SK-N-SH (cell line): ENCODE measurements at regions not wholly inside any gene's neighbourhood (a gene's known extent, or its start where the extent isn't known, plus 50 kb on each side); places are given as distances from the start of the nearest gene placed in this dataset.
A peak's percentile ranks its signal among the peaks of the same experiment; 100 is the strongest.

Source experiments
- CTCF ChIA-PET: fragments of 300-600, 350-600 bp; formaldehyde crosslinking; extraction: SDS; loops from one replicate; lab custom pipeline; 2021; lab: Yijun Ruan, JAX
- POLR2A ChIA-PET: fragments of 350-600 bp; sonication (Branson Sonifier 250); formaldehyde crosslinking; extraction: SDS; loops from one replicate; lab custom pipeline; 2020; ENCODE audit warnings: antibody characterized with exemption, inconsistent platforms; lab: Yijun Ruan, JAX
- DNase-seq: peaks from one replicate; pipeline ENCODE4 v3.0.0; 2012
- H2AFZ ChIP-seq: fragments of 200-600 bp; sonication (generic); 2 replicates; pipeline ENCODE4 v1.8.1; 2016; ENCODE audit warnings: antibody characterized with exemption, mild to moderate bottlenecking, low read depth
- H3F3A ChIP-seq: fragments of 200-600 bp; sonication (generic); replicated peaks from 2 replicates; pipeline ENCODE3; 2016; ENCODE audit warnings: antibody characterized with exemption, mild to moderate bottlenecking; ENCODE audit not compliant: insufficient read depth
- H3K27ac ChIP-seq, 2 experiments: fragments of 200-500 bp in 1 of 2; fragments of 200-600 bp in 1 of 2; sonication (Bioruptor generic) in 1 of 2; sonication (generic), shearing (Covaris generic) in 1 of 2; 2 replicates each; pipeline versions ENCODE4 v1.5.1 to v1.6.1; 2014 to 2016; ENCODE audit warnings: low read depth in 2 of 2, inconsistent platforms in 1 of 2, low read length in 1 of 2, mild to moderate bottlenecking in 1 of 2, mixed read lengths in 1 of 2
- H3K27me3 ChIP-seq: fragments of 200-600 bp; sonication (generic), shearing (Covaris generic); 2 replicates; pipeline ENCODE4 v1.6.1; 2016; ENCODE audit warnings: mixed run types; ENCODE audit not compliant: insufficient read depth
- H3K36me3 ChIP-seq, 2 experiments: fragments of 200-500 bp in 1 of 2; fragments of 200-600 bp in 1 of 2; sonication (Bioruptor generic) in 1 of 2; sonication (generic) in 1 of 2; replicated peaks in 1 of 2; 2 replicates each; pipeline versions ENCODE3 to v1.5.1; 2014 to 2016; ENCODE audit warnings: low read length in 1 of 2, mild to moderate bottlenecking in 1 of 2; ENCODE audit not compliant: insufficient read depth in 2 of 2, control insufficient read depth in 1 of 2
- H3K4me1 ChIP-seq, 2 experiments: fragments of 200-500 bp in 1 of 2; fragments of 200-600 bp in 1 of 2; sonication (Bioruptor generic) in 1 of 2; sonication (generic), shearing (Covaris generic) in 1 of 2; 2 replicates each; pipeline versions ENCODE4 v1.5.1 to v1.6.1; 2014 to 2016; ENCODE audit warnings: low read depth in 1 of 2, low read length in 1 of 2, mixed run types in 1 of 2; ENCODE audit not compliant: insufficient read depth in 2 of 2, control insufficient read depth in 1 of 2
- H3K4me2 ChIP-seq: fragments of 200-600 bp; sonication (generic), shearing (Covaris generic); 2 replicates; pipeline ENCODE4 v1.6.1; 2017; ENCODE audit warnings: mixed run types
- H3K4me3 ChIP-seq, 2 experiments: fragments of 200-500 bp in 1 of 2; fragments of 200-600 bp in 1 of 2; sonication (Bioruptor generic) in 1 of 2; sonication (generic), shearing (Covaris generic) in 1 of 2; 2 replicates each; pipeline versions ENCODE4 v1.5.1 to v1.8.1; 2014 to 2016; ENCODE audit warnings: low read depth in 2 of 2, inconsistent platforms in 1 of 2, low read length in 1 of 2, mild to moderate bottlenecking in 1 of 2, mixed read lengths in 1 of 2, moderate library complexity in 1 of 2
- H3K79me2 ChIP-seq: fragments of 200-600 bp; sonication (generic); 2 replicates; pipeline ENCODE4 v1.8.1; 2017; ENCODE audit warnings: mild to moderate bottlenecking; ENCODE audit not compliant: insufficient read depth
- H3K9ac ChIP-seq: fragments of 200-600 bp; sonication (generic); 2 replicates; pipeline ENCODE4 v1.6.1; 2017; ENCODE audit warnings: mixed run types
- H3K9me2 ChIP-seq: fragments of 200-600 bp; sonication (generic); 2 replicates; pipeline ENCODE4 v1.6.1; 2017; ENCODE audit warnings: mixed run types
- H3K9me3 ChIP-seq: fragments of 200-600 bp; sonication (generic); 2 replicates; pipeline ENCODE4 v1.6.1; 2017; ENCODE audit warnings: mixed run types, mild to moderate bottlenecking, moderate library complexity
- H4K20me1 ChIP-seq: fragments of 200-600 bp; sonication (generic); 2 replicates; pipeline ENCODE4 v1.6.1; 2017; ENCODE audit warnings: mild to moderate bottlenecking, mixed run types; ENCODE audit not compliant: insufficient read depth
- ELF1 ChIP-seq: IDR thresholded peaks from 2 replicates; pipeline ENCODE4 v1.4.0; 2012
- EP300 ChIP-seq, 2 experiments: IDR thresholded peaks; 2 replicates each; pipeline versions ENCODE4 v1.4.0 to v1.6.1; 2012; ENCODE audit warnings: borderline replicate concordance in 1 of 2, low read depth in 1 of 2, low read length in 1 of 2
- FOXJ3 ChIP-seq: sonication (generic); formaldehyde crosslinking; IDR thresholded peaks from 2 replicates; pipeline ENCODE4 v1.5.1; 2020; ENCODE audit warnings: mild to moderate bottlenecking, missing genetic modification reagents
- IRF3 ChIP-seq: fragments of 150-350 bp; IDR thresholded peaks from 2 replicates; pipeline ENCODE4 v1.6.1; 2016; ENCODE audit warnings: mild to moderate bottlenecking, low read depth, low read length
- JUND ChIP-seq: IDR thresholded peaks from 2 replicates; pipeline ENCODE4 v1.4.0; 2012
- NFIC ChIP-seq: IDR thresholded peaks from 2 replicates; pipeline ENCODE4 v1.4.0; 2012; ENCODE audit warnings: borderline replicate concordance
- RCOR1 ChIP-seq: fragments of 150-350 bp; IDR thresholded peaks from 2 replicates; pipeline ENCODE4 v1.6.1; 2017; ENCODE audit warnings: antibody characterized with exemption, low read length
- TCF12 ChIP-seq: IDR thresholded peaks from 2 replicates; pipeline ENCODE4 v1.4.0; 2012
- USF2 ChIP-seq: fragments of 150-350 bp; IDR thresholded peaks from 2 replicates; pipeline ENCODE4 v1.6.1; 2017; ENCODE audit warnings: antibody characterized with exemption, low read length, low read depth, borderline replicate concordance
- WGBS: methylation state at CpG from one replicate; pipeline ENCODE4 v1.1.6; 2017; ENCODE audit warnings: low lambda C conversion rate; 5-methylcytosine and 5-hydroxymethylcytosine counted together

- Histone ChIP-seq H3K9me2 (no peaks in the 10 kb centered on the region), H3K27ac (peak overlapping the region in 1 of 2 experiments; percentile 67; a peak in 2 of 4 replicates), H4K20me1 (no peaks in the 10 kb centered on the region), H3K4me3 (no peak overlapping the region), H3K4me1 (peaks cover 10 to 26% of the 10 kb centered on the region in 2 experiments; a peak in 2 of 4 replicates), H3K9me3 (no peaks in the 10 kb centered on the region), H3K79me2 (no peaks in the 10 kb centered on the region), H3K36me3 (no peaks in the 10 kb centered on the region), H3K4me2 (no peak overlapping the region), H2AFZ (no peak overlapping the region), H3K9ac (no peak overlapping the region), H3F3A (no peaks in the 10 kb centered on the region), H3K27me3 (no peaks in the 10 kb centered on the region)
- CTCF ChIA-PET, result no interaction called here
- 0 out of 2 replicates have a peak, but pooled peaks have one; percentile 18 for TF ChIP-seq FOXJ3 (CRISPR knock-in tag)
- no peak for TF ChIP-seq IRF3
- no peak for TF ChIP-seq JUND
- 0 out of 2 replicates have a peak, but pooled peaks have one; percentile 50 for TF ChIP-seq RCOR1
- no peak for TF ChIP-seq NFIC
- TF ChIP-seq EP300 (IDR thresholded peaks at IDR 0.05; ENCODE audit: borderline replicate concordance in 1 of 2, low read depth in 1 of 2, low read length in 1 of 2), result peak in 1 of 2 experiments; percentile 55; a peak in 1 of 4 replicates
- TF ChIP-seq ELF1, result no peak
- peak; percentile 43; the same call in 1 of the 2 replicates for TF ChIP-seq TCF12
- 79% methylated on average over 7 of the region's 7 CpGs for WGBS
- POLR2A ChIA-PET, result no interaction called here
- DNase-seq, result no peak
Observed at GRCh38 chr3:177527182-177527581, 329.9 kb upstream of the TBL1XR1 start.

- H3K27me3 ChIP-seq, result no peaks in the 10 kb centered on the region
- H3K79me2 ChIP-seq, result no peaks in the 10 kb centered on the region
- no peak overlapping the region; a peak in 1 of 4 replicates for H3K27ac ChIP-seq
- H3K4me3 ChIP-seq, result no peak overlapping the region
- POLR2A ChIA-PET, result no interaction called here
- no peaks in the 10 kb centered on the region for H3K36me3 ChIP-seq
- no peaks in the 10 kb centered on the region for H4K20me1 ChIP-seq
- CTCF ChIA-PET, result interaction anchor here (1.1 kb wide), 1 partner anchor 20 kb away, joined by 3 read pairs; no protein-coding TSS in a partner anchor
- H3K4me1 ChIP-seq, result peaks cover 10 to 17% of the 10 kb centered on the region in 2 experiments; a peak in 2 of 4 replicates
- no peaks in the 10 kb centered on the region for H3K9me3 ChIP-seq
- no peaks in the 10 kb centered on the region for H3F3A ChIP-seq
- WGBS, result 64% methylated on average over 2 of the region's 2 CpGs
- H3K9ac ChIP-seq, result no peak overlapping the region
- H3K9me2 ChIP-seq, result no peaks in the 10 kb centered on the region
- no peak for DNase-seq
- TF ChIP-seq IRF3 (no peak), ELF1 (no peak), USF2 (no peak)
- TF ChIP-seq, all 33 proteins: peak for 0
- Histone ChIP-seq H2AFZ (no peak overlapping the region; the same call in 1 of the 2 replicates), H3K4me2 (no peak overlapping the region)
Observed at GRCh38 chr3:177528306-177529070, 331.2 kb upstream of the TBL1XR1 start.
